Kidney (tissue), 13 donors: ENCODE measurements at regions not wholly inside any gene's neighbourhood (a gene's known extent, or its start where the extent isn't known, plus 50 kb on each side); places are given as distances from the start of the nearest gene placed in this dataset.
A peak's percentile ranks its signal among the peaks of the same experiment; 100 is the strongest.

ENCODE experiments used
- DNase-seq, 5 donors: peaks; one replicate each; pipeline ENCODE4 v3.0.0-alpha.2; 2013 to 2020
- FAIRE-seq: peaks from 2 replicates; lab custom pipeline; 2012; peaks lifted over from hg19 to GRCh38; lab: Jason Lieb, UNC
- H3K27ac ChIP-seq, 2 donors: one replicate each; pipeline ENCODE4 v1.7.0; 2013; ENCODE audit warnings: low read depth in 2 of 2, low read length in 2 of 2, inconsistent platforms in 1 of 2
- H3K27me3 ChIP-seq: one replicate; pipeline ENCODE4 v1.7.1; 2013; ENCODE audit warnings: low read length, inconsistent platforms; ENCODE audit not compliant: control insufficient read depth, insufficient read depth
- H3K36me3 ChIP-seq, 3 donors: one replicate each; pipeline versions ENCODE4 v1.7.0 to v1.7.1; 2013; ENCODE audit warnings: low read length in 3 of 3, control low read depth in 1 of 3, inconsistent platforms in 1 of 3; ENCODE audit not compliant: insufficient read depth in 3 of 3, control insufficient read depth in 2 of 3
- H3K4me1 ChIP-seq, 3 donors: one replicate each; pipeline versions ENCODE4 v1.7.0 to v1.7.1; 2013; ENCODE audit warnings: low read length in 3 of 3, inconsistent platforms in 1 of 3, low read depth in 1 of 3; ENCODE audit not compliant: control insufficient read depth in 2 of 3, insufficient read depth in 2 of 3
- H3K4me3 ChIP-seq, 3 donors: one replicate each; pipeline versions ENCODE4 v1.7.0 to v1.8.1; 2013; ENCODE audit warnings: low read length in 3 of 3, control low read depth in 1 of 3, inconsistent platforms in 1 of 3
- H3K9ac ChIP-seq, 3 donors: one replicate each; pipeline versions ENCODE4 v1.7.0 to v1.7.1; 2013; ENCODE audit warnings: low read length in 3 of 3, control low read depth in 1 of 3, inconsistent platforms in 1 of 3
- H3K9me3 ChIP-seq, 3 donors: one replicate each; pipeline versions ENCODE4 v1.7.0 to v1.7.1; 2013; ENCODE audit warnings: low read length in 3 of 3, control low read depth in 1 of 3, inconsistent platforms in 1 of 3; ENCODE audit not compliant: control insufficient read depth in 2 of 3, insufficient read depth in 1 of 3
- CTCF ChIP-seq: IDR thresholded peaks from 3 replicates; pipeline ENCODE4 v1.5.1; 2012; ENCODE audit warnings: mild to moderate bottlenecking, moderate library complexity, borderline replicate concordance; ENCODE audit not compliant: insufficient read depth; ENCODE audit errors: extremely low read depth
- intact Hi-C: fragments of 100-400 bp; cut with DNase I; formaldehyde crosslinking; loops from one replicate; pipeline ENCODE4 v1.11.1; 2022
- donor health status: control.
- donor health status: control.
- donor health status: control.
- donor health status: control.
- donor health status: control.
- donor health status: DM: yes; HTN: yes; CAD: no.
- donor health status: Normal renal cell carcinoma (clear cell type).

- no peak overlapping the region for H3K9ac ChIP-seq
- intact Hi-C loops, result no loop called here
- no peak for TF ChIP-seq CTCF
Observed at GRCh38 chr5:82594097-82594496, 315.9 kb upstream of the RPS23 start.

GRCh38 chr5:82593481-82593880, 315.3 kb upstream of the RPS23 start:
- no peak overlapping the region for H3K4me3 ChIP-seq
- H3K9ac ChIP-seq, result no peak overlapping the region
- H3K4me1 ChIP-seq, result peaks cover 0 to 16% (median 5%) of the 10 kb centered on the region in 3 donors
- no peaks in the 10 kb centered on the region for H3K36me3 ChIP-seq
- H3K9me3 ChIP-seq, result peaks cover 0 to 6% (median 0%) of the 10 kb centered on the region in 3 donors
- DNase-seq, result no peak
- no peaks in the 10 kb centered on the region for H3K27me3 ChIP-seq
- no peak for FAIRE-seq
- no peak overlapping the region for H3K27ac ChIP-seq
- intact Hi-C loops, result no loop called here
- TF ChIP-seq CTCF, result no peak

More at GRCh38 chr5:82594097-82594496, 315.9 kb upstream of the RPS23 start:
- Histone ChIP-seq H3K4me3 (no peak overlapping the region), H3K27ac (peak overlapping the region in 1 of 2 donors; percentile 45), H3K36me3 (no peaks in the 10 kb centered on the region), H3K4me1 (peaks cover 0 to 16% (median 5%) of the 10 kb centered on the region in 3 donors), H3K9me3 (peaks cover 0 to 6% (median 0%) of the 10 kb centered on the region in 3 donors), H3K27me3 (no peaks in the 10 kb centered on the region)
- peak; percentile 21 for FAIRE-seq
- DNase-seq, result no peak

DNA sequence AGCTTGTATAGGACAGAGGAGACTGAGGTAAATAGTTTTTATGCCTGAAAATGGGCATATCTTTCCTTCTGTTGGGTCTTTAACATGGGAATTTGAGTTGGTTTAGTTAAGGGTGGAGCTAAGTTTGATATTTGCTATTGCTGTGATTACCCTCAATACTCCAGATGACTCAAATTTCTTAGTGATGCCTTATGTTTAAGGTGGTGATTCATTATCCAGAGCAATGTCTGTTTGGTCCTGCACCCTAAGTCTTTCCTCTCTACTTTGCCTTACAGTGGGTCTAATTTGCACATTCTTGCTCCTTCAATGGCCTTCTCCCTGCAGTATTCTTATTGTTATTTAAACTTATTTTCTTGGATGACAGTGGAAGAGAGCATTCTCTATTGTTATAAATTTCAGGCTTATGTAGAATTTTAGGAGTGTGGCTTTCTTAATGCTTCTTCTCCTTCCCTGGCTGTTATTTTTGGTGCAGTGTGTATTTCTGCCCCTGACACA, 312.9 kb upstream of the RPS23 start:
- no peak overlapping the region for H3K4me3 ChIP-seq
- no peak for TF ChIP-seq CTCF
- intact Hi-C loops, result no loop called here
- H3K27ac ChIP-seq, result no peak overlapping the region
- H3K27me3 ChIP-seq, result no peaks in the 10 kb centered on the region
- H3K9me3 ChIP-seq, result peaks cover 0 to 6% (median 0%) of the 10 kb centered on the region in 3 donors
- H3K4me1 ChIP-seq, result peaks cover 7 to 28% (median 7%) of the 10 kb centered on the region in 3 donors
- FAIRE-seq, result no peak
- H3K36me3 ChIP-seq, result no peaks in the 10 kb centered on the region
- no peak overlapping the region for H3K9ac ChIP-seq
- DNase-seq, result no peak

DNA sequence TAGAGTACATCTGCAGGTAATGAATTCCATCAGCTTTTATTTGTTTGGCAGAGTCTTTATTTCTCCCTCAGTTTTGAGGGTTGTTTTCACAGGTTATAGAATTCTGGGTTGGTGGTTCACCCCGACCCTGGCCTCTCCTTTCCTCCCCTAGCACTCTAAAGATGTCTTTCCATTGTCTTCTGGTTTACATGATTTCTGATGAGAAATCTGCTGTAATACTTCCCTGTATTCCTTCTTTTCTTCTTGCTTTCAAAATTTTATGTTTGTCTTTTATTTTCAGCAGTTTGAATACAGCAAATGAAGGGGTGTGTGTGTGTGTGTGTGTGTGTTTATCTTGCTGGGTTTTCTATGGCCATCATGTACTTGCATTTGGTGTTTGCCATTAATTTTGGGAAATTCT, 312.0 kb upstream of the RPS23 start:
- Histone ChIP-seq H3K27me3 (no peaks in the 10 kb centered on the region), H3K4me3 (no peak overlapping the region), H3K9me3 (peaks cover 0 to 6% (median 0%) of the 10 kb centered on the region in 3 donors), H3K4me1 (peaks cover 7 to 26% (median 9%) of the 10 kb centered on the region in 3 donors), H3K9ac (no peak overlapping the region), H3K36me3 (no peaks in the 10 kb centered on the region), H3K27ac (no peak overlapping the region)
- intact Hi-C loops, result no loop called here
- no peak for FAIRE-seq
- no peak for TF ChIP-seq CTCF
- DNase-seq, result no peak
